Retinal pigment epithelial cell (primary cell): ENCODE measurements at regions not wholly inside any gene's neighbourhood (a gene's known extent, or its start where the extent isn't known, plus 50 kb on each side); places are given as distances from the start of the nearest gene placed in this dataset.

ENCODE experiments used
- DNase-seq: peaks from one replicate; pipeline ENCODE4 v3.0.0-alpha.2; 2010; ENCODE audit warnings: low read depth
- H3K4me3 ChIP-seq: 2 replicates; pipeline ENCODE4 v1.5.1; 2011; ENCODE audit warnings: mild to moderate bottlenecking, low read length, control low read depth, moderate library complexity
- TF ChIP-seq, protein P1 (sequence below): conservative IDR thresholded peaks from 2 replicates; pipeline ENCODE4 v1.5.1; 2011; ENCODE audit warnings: low read depth, low read length, control low read depth, inconsistent platforms

DNA sequence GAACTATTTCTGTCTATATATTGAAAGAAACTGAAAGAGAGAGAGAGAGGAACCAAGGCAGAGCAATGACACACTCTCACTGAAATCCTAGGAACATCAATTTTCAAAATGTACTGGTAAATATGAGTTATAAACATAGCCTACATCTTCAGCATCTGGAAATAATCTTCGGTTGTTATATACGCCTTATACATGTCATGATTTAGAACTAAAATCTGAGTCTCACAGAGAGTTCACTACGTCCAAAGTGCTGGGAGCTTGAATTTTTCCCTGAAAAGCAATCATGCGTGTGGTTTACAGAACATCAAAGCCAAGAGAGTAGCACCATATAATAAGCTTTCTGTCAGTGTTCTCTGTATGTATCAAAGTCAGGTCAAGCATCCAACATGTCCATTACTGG, 420.0 kb upstream of the CBLB start:
- H3K4me3 ChIP-seq = no peak overlapping the region
- TF ChIP-seq, protein P1, sequence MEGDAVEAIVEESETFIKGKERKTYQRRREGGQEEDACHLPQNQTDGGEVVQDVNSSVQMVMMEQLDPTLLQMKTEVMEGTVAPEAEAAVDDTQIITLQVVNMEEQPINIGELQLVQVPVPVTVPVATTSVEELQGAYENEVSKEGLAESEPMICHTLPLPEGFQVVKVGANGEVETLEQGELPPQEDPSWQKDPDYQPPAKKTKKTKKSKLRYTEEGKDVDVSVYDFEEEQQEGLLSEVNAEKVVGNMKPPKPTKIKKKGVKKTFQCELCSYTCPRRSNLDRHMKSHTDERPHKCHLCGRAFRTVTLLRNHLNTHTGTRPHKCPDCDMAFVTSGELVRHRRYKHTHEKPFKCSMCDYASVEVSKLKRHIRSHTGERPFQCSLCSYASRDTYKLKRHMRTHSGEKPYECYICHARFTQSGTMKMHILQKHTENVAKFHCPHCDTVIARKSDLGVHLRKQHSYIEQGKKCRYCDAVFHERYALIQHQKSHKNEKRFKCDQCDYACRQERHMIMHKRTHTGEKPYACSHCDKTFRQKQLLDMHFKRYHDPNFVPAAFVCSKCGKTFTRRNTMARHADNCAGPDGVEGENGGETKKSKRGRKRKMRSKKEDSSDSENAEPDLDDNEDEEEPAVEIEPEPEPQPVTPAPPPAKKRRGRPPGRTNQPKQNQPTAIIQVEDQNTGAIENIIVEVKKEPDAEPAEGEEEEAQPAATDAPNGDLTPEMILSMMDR = no peak
- DNase-seq = no peak

DNA sequence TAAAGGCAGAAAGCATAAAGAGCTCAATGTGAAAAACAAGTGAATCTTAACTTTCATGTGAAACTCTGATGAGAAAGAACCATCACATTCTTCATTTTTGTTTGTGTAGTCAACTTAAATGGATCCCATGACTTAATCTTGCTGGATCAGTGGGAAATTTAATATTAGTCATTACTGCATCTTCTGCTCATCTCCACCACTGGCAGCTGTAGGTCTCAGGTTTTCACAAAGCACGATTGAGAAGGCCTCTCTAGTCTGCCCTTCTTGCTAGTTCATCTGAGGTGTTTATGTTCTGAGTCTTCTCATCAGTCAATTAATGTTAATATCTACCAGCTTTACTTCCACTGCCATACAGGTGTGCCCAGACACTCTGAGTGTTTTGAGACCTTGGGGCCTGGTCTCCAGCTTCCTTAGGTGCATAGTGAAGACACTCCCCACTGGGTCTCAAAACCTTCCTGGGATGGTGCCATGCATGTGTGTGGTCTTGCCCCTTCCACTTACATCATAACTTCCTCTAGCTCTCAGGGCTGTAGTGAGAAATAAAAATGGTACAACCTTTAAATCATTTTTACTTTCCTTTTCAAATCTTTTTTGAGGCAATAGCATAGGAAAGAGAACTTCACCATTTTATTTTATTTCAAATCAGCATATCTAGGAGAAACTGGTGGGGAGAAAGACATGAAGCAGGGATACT, 421.6 kb upstream of the CBLB start:
- no peak overlapping the region for H3K4me3 ChIP-seq
- TF ChIP-seq, protein P1 = no peak
- no peak for DNase-seq

DNA sequence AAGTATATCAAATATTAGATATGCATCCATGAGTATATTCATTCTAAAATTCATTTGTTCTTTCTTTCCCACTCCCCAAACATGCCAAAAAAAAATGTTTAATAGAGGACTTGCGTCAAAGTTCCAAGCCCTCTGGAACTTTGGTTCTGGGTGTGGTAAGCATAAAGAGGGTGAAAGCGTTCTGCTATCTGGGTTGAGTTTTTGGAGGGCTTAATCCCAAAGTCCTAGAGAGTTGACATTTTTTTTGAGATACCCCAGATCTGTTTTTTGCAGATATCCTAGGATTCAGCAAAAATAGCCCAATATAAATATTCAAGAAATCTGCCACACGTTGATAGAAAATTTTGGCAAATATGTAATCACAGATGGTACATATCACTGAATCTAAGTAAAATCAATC, 424.3 kb upstream of the CBLB start:
- TF ChIP-seq, protein P1 = no peak
- no peak overlapping the region for H3K4me3 ChIP-seq
- no peak for DNase-seq

DNA sequence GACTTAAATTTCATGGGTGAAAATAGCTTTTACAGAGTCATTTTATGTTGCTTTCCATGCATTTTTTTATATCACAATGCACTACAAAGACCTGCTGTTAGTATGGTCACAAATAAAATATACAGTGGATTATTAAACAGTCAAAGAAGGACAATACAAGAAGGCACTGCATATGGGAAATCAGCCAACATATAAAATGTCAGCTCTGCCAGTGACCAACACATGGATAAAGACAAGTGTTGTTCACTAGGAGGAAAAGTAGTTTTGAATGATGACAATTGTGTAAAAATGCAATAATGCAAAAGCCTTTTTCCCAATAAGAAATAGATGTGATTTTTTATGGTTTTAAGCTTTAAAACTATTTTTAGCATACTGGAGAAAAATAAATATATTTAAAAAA, 425.3 kb upstream of the CBLB start:
- no peak for DNase-seq
- no peak overlapping the region for H3K4me3 ChIP-seq
- TF ChIP-seq, protein P1 = no peak

DNA sequence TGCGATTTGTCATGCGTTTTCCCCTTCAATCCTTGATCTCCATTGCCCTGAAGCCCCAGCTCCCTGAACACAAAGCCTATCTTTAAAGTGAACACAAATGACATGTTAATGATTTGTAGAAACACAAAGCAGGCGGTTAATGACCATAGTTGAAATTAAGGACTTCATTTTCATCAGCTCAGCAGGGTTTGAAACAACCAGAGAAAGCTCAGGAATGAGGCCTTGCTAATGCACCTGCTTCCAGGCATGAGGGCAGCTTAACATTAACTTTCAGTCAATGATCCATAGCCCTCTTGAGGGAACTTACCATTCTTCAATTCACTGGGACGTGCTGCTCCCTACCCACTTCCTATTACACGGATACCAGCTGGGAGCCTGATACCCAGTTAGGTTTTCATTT, 427.2 kb upstream of the CBLB start:
- no peak overlapping the region for H3K4me3 ChIP-seq
- no peak for DNase-seq
- TF ChIP-seq, protein P1 = no peak

DNA sequence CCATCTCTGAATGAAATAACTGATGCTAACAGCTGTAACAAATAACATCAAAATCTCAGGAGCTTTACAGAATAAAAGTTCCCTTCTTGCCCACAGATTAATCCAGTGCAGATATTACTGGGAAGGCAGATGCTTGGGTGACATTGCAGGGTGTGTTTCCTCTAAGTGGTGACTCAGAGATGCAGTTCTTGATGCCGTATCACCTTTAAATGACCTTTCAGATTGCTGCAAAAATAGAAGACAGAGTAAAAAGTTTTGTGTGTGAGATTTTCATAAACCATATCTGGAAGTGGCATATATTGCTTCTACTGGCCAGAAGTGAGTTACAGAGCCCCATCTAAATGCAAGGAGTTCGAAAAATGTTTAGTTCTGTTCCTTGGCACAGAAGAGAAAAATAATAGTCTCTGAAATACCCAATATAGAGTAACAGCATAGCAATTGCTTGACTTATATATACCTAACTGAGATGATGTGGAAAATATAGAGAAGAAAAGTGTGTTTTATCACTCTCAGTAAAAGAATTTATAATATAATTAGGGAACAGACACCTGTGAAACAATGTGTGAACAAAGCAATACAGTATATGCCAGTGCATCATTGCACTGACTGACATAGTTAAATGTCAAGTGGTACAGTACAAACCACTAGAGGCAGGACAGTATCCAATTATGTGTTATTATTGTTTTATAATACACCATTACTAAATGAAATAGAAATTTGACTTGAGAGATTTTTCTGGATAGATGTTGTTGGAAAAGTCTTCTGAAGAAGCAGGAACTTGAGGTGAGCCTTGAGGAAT, 430.7 kb upstream of the CBLB start:
- no peak overlapping the region for H3K4me3 ChIP-seq
- DNase-seq = peak; percentile 39
- TF ChIP-seq, protein P1 = no peak
